H9 (cell line): ENCODE measurements at regions not wholly inside any gene's neighbourhood (a gene's known extent, or its start where the extent isn't known, plus 50 kb on each side); places are given as distances from the start of the nearest gene placed in this dataset.

Experiments used
- DNase-seq: peaks from one replicate; pipeline ENCODE4 v3.0.0-alpha.2; 2017
- H2AFZ ChIP-seq: one replicate; pipeline ENCODE4 v1.6.1; 2013; ENCODE audit warnings: mild to moderate bottlenecking, low read length, control low read depth, moderate library complexity
- H2AK5ac ChIP-seq: 2 replicates; pipeline ENCODE4 v1.6.1; 2013; ENCODE audit warnings: low read length, control low read depth, mixed read lengths; ENCODE audit not compliant: insufficient read length
- H2BK120ac ChIP-seq: one replicate; pipeline ENCODE4 v1.6.1; 2013; ENCODE audit warnings: low read depth, mild to moderate bottlenecking, low read length, control low read depth, inconsistent platforms; ENCODE audit not compliant: poor library complexity, severe bottlenecking
- H2BK12ac ChIP-seq: 2 replicates; pipeline ENCODE4 v1.6.1; 2013; ENCODE audit warnings: low read length, control low read depth, mixed read lengths, low read depth; ENCODE audit not compliant: insufficient read length
- H2BK15ac ChIP-seq: 2 replicates; pipeline ENCODE4 v1.6.1; 2013; ENCODE audit warnings: low read depth, low read length, control low read depth
- H2BK20ac ChIP-seq: one replicate; pipeline ENCODE4 v1.6.1; 2013; ENCODE audit warnings: low read depth, mild to moderate bottlenecking, low read length, control low read depth, inconsistent platforms; ENCODE audit not compliant: poor library complexity, severe bottlenecking
- H2BK5ac ChIP-seq: 2 replicates; pipeline ENCODE4 v1.6.1; 2013; ENCODE audit warnings: low read length, control low read depth, mixed read lengths; ENCODE audit not compliant: insufficient read length
- H3K14ac ChIP-seq: 2 replicates; pipeline ENCODE4 v1.6.1; 2013; ENCODE audit warnings: low read length, control low read depth; ENCODE audit not compliant: insufficient read depth
- H3K18ac ChIP-seq: 2 replicates; pipeline ENCODE4 v1.6.1; 2013; ENCODE audit warnings: low read depth, mild to moderate bottlenecking, mixed read lengths, low read length, control low read depth; ENCODE audit not compliant: insufficient read length
- H3K23ac ChIP-seq: 2 replicates; pipeline ENCODE4 v1.6.1; 2013; ENCODE audit warnings: low read length, control low read depth, mixed read lengths, low read depth; ENCODE audit not compliant: insufficient read length
- H3K23me2 ChIP-seq: 2 replicates; pipeline ENCODE4 v1.6.1; 2013; ENCODE audit warnings: low read depth, mild to moderate bottlenecking, mixed read lengths, low read length, control low read depth; ENCODE audit not compliant: insufficient read length, poor library complexity, severe bottlenecking
- H3K27ac ChIP-seq: 2 replicates; pipeline ENCODE4 v1.5.1; 2013; ENCODE audit warnings: low read length, control low read depth, mixed read lengths, low read depth; ENCODE audit not compliant: insufficient read length
- H3K27me3 ChIP-seq: 2 replicates; pipeline ENCODE4 v1.6.1; 2013; ENCODE audit warnings: low read length, control low read depth, inconsistent platforms; ENCODE audit not compliant: insufficient read depth
- H3K4ac ChIP-seq: 2 replicates; pipeline ENCODE4 v1.6.1; 2013; ENCODE audit warnings: low read depth, mild to moderate bottlenecking, control low read depth, inconsistent platforms, low read length, moderate library complexity
- H3K4me1 ChIP-seq: 2 replicates; pipeline ENCODE4 v1.6.1; 2013; ENCODE audit warnings: low read length, control low read depth, inconsistent platforms; ENCODE audit not compliant: insufficient read depth
- H3K4me2 ChIP-seq: 2 replicates; pipeline ENCODE4 v1.6.1; 2013; ENCODE audit warnings: low read length, control low read depth, mixed read lengths; ENCODE audit not compliant: insufficient read length, insufficient read depth
- H3K56ac ChIP-seq: 2 replicates; pipeline ENCODE4 v1.6.1; 2013; ENCODE audit warnings: low read depth, mild to moderate bottlenecking, mixed read lengths, low read length, control low read depth; ENCODE audit not compliant: insufficient read length
- H3K79me1 ChIP-seq: 2 replicates; pipeline ENCODE4 v1.6.1; 2013; ENCODE audit warnings: low read depth, mild to moderate bottlenecking, moderate library complexity, low read length, control low read depth, inconsistent platforms; ENCODE audit not compliant: insufficient read depth, poor library complexity, severe bottlenecking
- H3K79me2 ChIP-seq: 2 replicates; pipeline ENCODE4 v1.6.1; 2013; ENCODE audit warnings: low read length, control low read depth, inconsistent platforms; ENCODE audit not compliant: insufficient read depth
- H3K9ac ChIP-seq: 2 replicates; pipeline ENCODE4 v1.6.1; 2013; ENCODE audit warnings: low read length, control low read depth, mixed read lengths; ENCODE audit not compliant: insufficient read length; ENCODE audit errors: extremely low read depth
- H3K9me3 ChIP-seq: one replicate; pipeline ENCODE4 v1.6.1; 2013; ENCODE audit warnings: low read depth, low read length, inconsistent platforms; ENCODE audit not compliant: control insufficient read depth
- H3T11ph ChIP-seq: one replicate; pipeline ENCODE4 v1.6.1; 2013; ENCODE audit warnings: mild to moderate bottlenecking, low read length, control low read depth, inconsistent platforms
- H4K20me1 ChIP-seq: one replicate; pipeline ENCODE4 v1.6.1; 2013; ENCODE audit not compliant: control insufficient read depth, insufficient read length, insufficient read depth
- H4K5ac ChIP-seq: 2 replicates; pipeline ENCODE4 v1.6.1; 2013; ENCODE audit warnings: low read depth, mild to moderate bottlenecking, mixed read lengths, low read length, control low read depth; ENCODE audit not compliant: insufficient read length
- H4K8ac ChIP-seq: replicated peaks from 2 replicates; pipeline ENCODE4 v1.6.1; 2013; ENCODE audit warnings: low read length, control low read depth, mixed read lengths, low read depth; ENCODE audit not compliant: insufficient read length
- H4K91ac ChIP-seq: 2 replicates; pipeline ENCODE4 v1.6.1; 2013; ENCODE audit warnings: low read depth, mild to moderate bottlenecking, moderate library complexity, mixed read lengths, low read length, control low read depth; ENCODE audit not compliant: insufficient read length
- H3K27ac Mint-ChIP-seq, 3 experiments: 2 replicates in 2 of 3; 3 replicates in 1 of 3; pipeline ENCODE4 v1.8.0; 2020 to 2021; ENCODE audit warnings: mixed read lengths in 3 of 3, mild to moderate bottlenecking in 1 of 3, moderate library complexity in 1 of 3
- H3K27me3 Mint-ChIP-seq: 2 replicates; pipeline ENCODE4 v1.8.0; 2021; ENCODE audit warnings: low read depth, mild to moderate bottlenecking, moderate library complexity, mixed read lengths
- H3K36me3 Mint-ChIP-seq, 3 experiments: 2 replicates in 2 of 3; 3 replicates in 1 of 3; pipeline ENCODE4 v1.8.0; 2020 to 2021; ENCODE audit warnings: low read depth in 3 of 3, mixed read lengths in 3 of 3; ENCODE audit not compliant: insufficient read depth in 1 of 3
- H3K4me1 Mint-ChIP-seq, 2 experiments: 2 replicates each; pipeline ENCODE4 v1.8.0; 2020; ENCODE audit warnings: mixed read lengths in 2 of 2
- H3K4me3 Mint-ChIP-seq, 2 experiments: 2 replicates in 1 of 2; 3 replicates in 1 of 2; pipeline ENCODE4 v1.8.0; 2020 to 2021; ENCODE audit warnings: mild to moderate bottlenecking in 2 of 2, mixed read lengths in 2 of 2, moderate library complexity in 1 of 2
- H3K9me3 Mint-ChIP-seq, 2 experiments: 2 replicates in 1 of 2; 3 replicates in 1 of 2; pipeline ENCODE4 v1.8.0; 2020; ENCODE audit warnings: mild to moderate bottlenecking in 2 of 2, mixed read lengths in 2 of 2, moderate library complexity in 1 of 2
- CTCF ChIP-seq: fragments of 200-600 bp; sonication (generic); conservative IDR thresholded peaks from 3 replicates; pipeline ENCODE4 v1.8.0; 2021; ENCODE audit warnings: antibody characterized with exemption, mild to moderate bottlenecking
- WGBS: extraction: QIAGEN DNeasy Blood & Tissue Kit; methylation state at CpG from one replicate; pipeline ENCODE4 v1.1.7; 2013; ENCODE audit warnings: missing lambda C conversion rate, low lambda C conversion rate, mixed read lengths; ENCODE audit not compliant: insufficient read length; ENCODE audit errors: extremely low coverage; 5-methylcytosine and 5-hydroxymethylcytosine counted together

DNA sequence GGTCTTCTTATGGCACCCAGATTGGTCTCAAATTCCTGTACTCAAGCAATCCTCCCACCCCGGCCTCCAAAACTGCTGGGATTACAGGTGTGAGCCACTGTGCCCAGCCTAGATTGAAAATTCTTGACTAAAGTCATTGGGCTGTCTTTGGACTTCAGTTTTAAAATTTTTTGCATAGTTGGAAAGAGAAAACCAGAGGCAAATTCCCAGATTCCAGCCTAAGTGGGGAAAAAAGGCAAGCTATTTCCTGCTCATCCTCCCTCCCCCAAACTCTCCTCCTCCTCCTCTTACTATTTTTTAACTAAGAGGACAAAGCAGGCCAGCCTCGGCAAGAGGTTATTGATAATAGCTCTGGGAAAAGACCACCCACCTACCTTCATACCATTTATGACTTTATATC lies 78.6 kb upstream of the CLMP start:
- Mint-ChIP-seq H3K4me3 (no peak overlapping the region), H3K9me3 (no peaks in the 10 kb centered on the region), H3K27me3 (peaks cover 3% of the 10 kb centered on the region), H3K27ac (no peak overlapping the region), H3K4me1 (peaks cover 0 to 4% of the 10 kb centered on the region in 2 experiments; a peak in 1 of 4 replicates), H3K36me3 (no peaks in the 10 kb centered on the region)
- Histone ChIP-seq H3K4me2 (no peak overlapping the region), H4K8ac (no peak overlapping the region), H3K79me2 (no peaks in the 10 kb centered on the region), H3T11ph (no peak overlapping the region), H3K9me3 (no peaks in the 10 kb centered on the region), H4K91ac (no peak overlapping the region), H3K18ac (no peak overlapping the region), H2BK12ac (no peak overlapping the region), H2AFZ (no peak overlapping the region), H3K56ac (no peak overlapping the region), H3K27me3 (no peaks in the 10 kb centered on the region), H2BK20ac (no peak overlapping the region), H4K20me1 (no peaks in the 10 kb centered on the region), H3K14ac (no peak overlapping the region), H3K23me2 (no peaks in the 10 kb centered on the region), H2AK5ac (no peak overlapping the region), H4K5ac (no peak overlapping the region), H2BK15ac (no peak overlapping the region), H3K23ac (no peak overlapping the region), H2BK120ac (no peak overlapping the region), H3K4ac (no peak overlapping the region), H3K9ac (no peak overlapping the region), H3K27ac (no peak overlapping the region), H3K4me1 (peaks cover 4% of the 10 kb centered on the region; the same call in 1 of the 2 replicates), H3K79me1 (no peaks in the 10 kb centered on the region), H2BK5ac (no peak overlapping the region)
- no peak for DNase-seq
- WGBS, result no CpG with 5 or more reads among the region's 2 CpGs
- TF ChIP-seq CTCF, result no peak
